OCI-LY3 (cell line): ENCODE measurements at regions not wholly inside any gene's neighbourhood (a gene's known extent, or its start where the extent isn't known, plus 50 kb on each side); places are given as distances from the start of the nearest gene placed in this dataset.

ENCODE experiments used
- H2AFZ ChIP-seq: fragments of 200-600, 300-600 bp; shearing (Covaris generic); 2 replicates; pipeline ENCODE4 v1.6.0; 2014; ENCODE audit warnings: antibody characterized with exemption, low read depth, low read length
- H3K27ac ChIP-seq: fragments of 200-600, 300-600 bp; sonication (generic); 2 replicates; pipeline ENCODE4 v1.5.1; 2014; ENCODE audit warnings: mild to moderate bottlenecking, low read length, moderate library complexity, mixed read lengths
- H3K27me3 ChIP-seq: fragments of 200-600, 300-600 bp; sonication (generic); 2 replicates; pipeline ENCODE4 v1.6.1; 2014; ENCODE audit warnings: low read depth, low read length, mixed read lengths
- H3K36me3 ChIP-seq: fragments of 200-600, 300-600 bp; sonication (generic); replicated peaks from 2 replicates; pipeline ENCODE3; 2014; ENCODE audit warnings: low read depth, low read length, mixed read lengths
- H3K4me1 ChIP-seq: fragments of 300-600, 200-600 bp; sonication (generic); 2 replicates; pipeline ENCODE4 v1.6.1; 2014; ENCODE audit warnings: low read length, mixed read lengths
- H3K4me2 ChIP-seq: fragments of 200-600, 300-600 bp; sonication (generic); 2 replicates; pipeline ENCODE4 v1.6.1; 2014; ENCODE audit warnings: low read length, mixed read lengths
- H3K4me3 ChIP-seq: fragments of 300-600, 200-600 bp; sonication (generic); 2 replicates; pipeline ENCODE4 v1.5.1; 2014; ENCODE audit warnings: antibody characterized with exemption, mild to moderate bottlenecking, low read length, moderate library complexity
- H3K79me2 ChIP-seq: fragments of 300-600, 200-600 bp; shearing (Covaris generic); 2 replicates; pipeline ENCODE4 v1.6.1; 2014; ENCODE audit warnings: mild to moderate bottlenecking, low read length, mixed read lengths
- H3K9ac ChIP-seq: fragments of 300-600, 200-600 bp; shearing (Covaris generic); 2 replicates; pipeline ENCODE4 v1.6.0; 2014; ENCODE audit warnings: mild to moderate bottlenecking, low read length, moderate library complexity
- H3K9me3 ChIP-seq: fragments of 200-600, 300-600 bp; shearing (Covaris generic); 2 replicates; pipeline ENCODE4 v1.6.1; 2014; ENCODE audit warnings: low read length, mixed read lengths; ENCODE audit not compliant: insufficient read depth
- H4K20me1 ChIP-seq: fragments of 200-600, 300-600 bp; sonication (generic); 2 replicates; pipeline ENCODE4 v1.6.1; 2016; ENCODE audit warnings: low read length, mixed read lengths; ENCODE audit not compliant: insufficient read depth
- EZH2phosphoT487 ChIP-seq: fragments of 200-600 bp; shearing (Covaris generic); IDR thresholded peaks from 2 replicates; pipeline ENCODE4 v1.6.1; 2018; ENCODE audit warnings: antibody characterized with exemption, mixed run types, low read depth
- TF ChIP-seq, protein P1 (sequence below): fragments of 200-600, 300-600 bp; sonication (generic); IDR thresholded peaks from 2 replicates; pipeline ENCODE4 v1.5.1; 2014; ENCODE audit warnings: antibody characterized with exemption, low read length, low read depth

DNA sequence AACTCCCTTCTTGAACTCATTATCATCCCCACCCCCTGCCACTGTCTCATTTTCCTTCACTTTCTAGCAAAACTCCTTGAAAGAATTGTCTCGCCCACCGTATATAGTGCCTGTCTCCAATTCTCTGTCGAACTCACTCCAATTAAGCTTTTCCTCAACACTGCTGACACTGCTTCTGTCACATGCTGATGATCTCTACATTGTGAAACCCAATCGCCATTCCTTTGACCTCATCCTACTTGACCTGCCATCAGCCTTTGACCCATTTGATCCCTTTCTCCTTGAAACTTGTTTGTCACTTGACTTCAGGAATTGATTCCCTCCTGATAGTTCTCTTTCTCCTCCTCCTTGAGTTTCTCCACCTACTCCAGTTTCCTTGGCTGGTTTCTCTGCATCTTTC lies 54.8 kb downstream of the CCDC71L start:
- no peak overlapping the region for H3K9ac ChIP-seq
- no peaks in the 10 kb centered on the region for H3K79me2 ChIP-seq
- TF ChIP-seq, protein P1, sequence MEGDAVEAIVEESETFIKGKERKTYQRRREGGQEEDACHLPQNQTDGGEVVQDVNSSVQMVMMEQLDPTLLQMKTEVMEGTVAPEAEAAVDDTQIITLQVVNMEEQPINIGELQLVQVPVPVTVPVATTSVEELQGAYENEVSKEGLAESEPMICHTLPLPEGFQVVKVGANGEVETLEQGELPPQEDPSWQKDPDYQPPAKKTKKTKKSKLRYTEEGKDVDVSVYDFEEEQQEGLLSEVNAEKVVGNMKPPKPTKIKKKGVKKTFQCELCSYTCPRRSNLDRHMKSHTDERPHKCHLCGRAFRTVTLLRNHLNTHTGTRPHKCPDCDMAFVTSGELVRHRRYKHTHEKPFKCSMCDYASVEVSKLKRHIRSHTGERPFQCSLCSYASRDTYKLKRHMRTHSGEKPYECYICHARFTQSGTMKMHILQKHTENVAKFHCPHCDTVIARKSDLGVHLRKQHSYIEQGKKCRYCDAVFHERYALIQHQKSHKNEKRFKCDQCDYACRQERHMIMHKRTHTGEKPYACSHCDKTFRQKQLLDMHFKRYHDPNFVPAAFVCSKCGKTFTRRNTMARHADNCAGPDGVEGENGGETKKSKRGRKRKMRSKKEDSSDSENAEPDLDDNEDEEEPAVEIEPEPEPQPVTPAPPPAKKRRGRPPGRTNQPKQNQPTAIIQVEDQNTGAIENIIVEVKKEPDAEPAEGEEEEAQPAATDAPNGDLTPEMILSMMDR = no peak
- no peak for TF ChIP-seq EZH2phosphoT487
- H3K27ac ChIP-seq = no peak overlapping the region
- H4K20me1 ChIP-seq = no peaks in the 10 kb centered on the region
- H2AFZ ChIP-seq = no peak overlapping the region
- no peaks in the 10 kb centered on the region for H3K9me3 ChIP-seq
- no peaks in the 10 kb centered on the region for H3K36me3 ChIP-seq
- peaks cover 34% of the 10 kb centered on the region for H3K4me1 ChIP-seq
- H3K27me3 ChIP-seq = no peaks in the 10 kb centered on the region
- no peak overlapping the region for H3K4me2 ChIP-seq
- H3K4me3 ChIP-seq = no peak overlapping the region

DNA sequence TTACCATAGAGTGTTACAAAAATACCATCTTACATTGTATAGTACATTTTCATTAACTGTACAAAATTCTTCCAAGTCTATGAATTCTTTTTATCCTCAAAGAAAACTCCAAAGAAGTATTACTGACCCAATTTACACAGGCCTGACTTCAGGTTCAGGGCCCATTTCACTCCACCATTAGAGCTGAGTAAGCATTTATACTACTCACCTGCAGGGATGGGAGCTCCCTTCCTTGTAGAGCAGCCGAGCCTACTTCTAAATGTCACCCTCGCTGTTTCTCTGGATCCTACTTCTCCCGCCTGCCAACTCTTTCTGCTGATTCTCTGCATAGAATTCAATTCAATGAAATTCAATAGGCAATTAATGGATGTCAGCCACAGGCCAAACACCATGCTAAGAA lies 56.0 kb downstream of the CCDC71L start:
- H3K4me2 ChIP-seq = no peak overlapping the region

DNA sequence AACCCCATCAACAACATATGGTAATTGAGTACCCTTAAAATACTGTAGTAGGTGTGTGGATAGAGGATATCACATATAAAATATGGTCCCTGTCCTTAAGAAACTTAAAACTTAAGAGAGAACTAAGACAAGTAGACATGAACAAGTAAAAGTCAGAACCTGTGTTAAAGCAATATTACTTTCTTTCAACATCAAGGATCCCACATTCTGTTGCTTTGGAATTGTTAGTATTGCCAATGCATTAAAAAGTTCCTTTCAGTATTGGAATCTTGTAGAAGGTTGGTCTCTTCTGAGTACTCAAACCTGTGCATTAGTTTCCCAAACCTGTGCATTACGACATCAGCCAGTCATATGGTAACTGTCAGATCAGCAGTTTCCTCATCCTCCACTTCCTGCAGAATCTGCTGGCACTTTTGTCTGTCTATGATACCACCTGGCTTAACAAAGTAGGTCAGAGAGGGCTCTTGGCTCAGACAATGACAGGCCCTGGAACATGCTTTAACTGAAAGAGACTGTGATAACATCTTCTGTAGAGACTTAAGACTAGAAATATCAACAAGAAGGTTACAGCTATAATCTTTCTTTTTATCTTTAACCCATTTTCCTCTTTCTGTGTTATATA lies 56.5 kb downstream of the CCDC71L start:
- H4K20me1 ChIP-seq = no peaks in the 10 kb centered on the region

More for the DNA sequence above, 56.0 kb downstream of the CCDC71L start:
- Histone ChIP-seq H3K9ac (no peak overlapping the region), H4K20me1 (no peaks in the 10 kb centered on the region), H3K27me3 (no peaks in the 10 kb centered on the region), H3K4me3 (no peak overlapping the region), H3K9me3 (no peaks in the 10 kb centered on the region), H2AFZ (no peak overlapping the region), H3K79me2 (no peaks in the 10 kb centered on the region), H3K4me1 (peaks cover 34% of the 10 kb centered on the region), H3K36me3 (no peaks in the 10 kb centered on the region), H3K27ac (no peak overlapping the region)
- TF ChIP-seq, protein P1 = no peak
- no peak for TF ChIP-seq EZH2phosphoT487

DNA sequence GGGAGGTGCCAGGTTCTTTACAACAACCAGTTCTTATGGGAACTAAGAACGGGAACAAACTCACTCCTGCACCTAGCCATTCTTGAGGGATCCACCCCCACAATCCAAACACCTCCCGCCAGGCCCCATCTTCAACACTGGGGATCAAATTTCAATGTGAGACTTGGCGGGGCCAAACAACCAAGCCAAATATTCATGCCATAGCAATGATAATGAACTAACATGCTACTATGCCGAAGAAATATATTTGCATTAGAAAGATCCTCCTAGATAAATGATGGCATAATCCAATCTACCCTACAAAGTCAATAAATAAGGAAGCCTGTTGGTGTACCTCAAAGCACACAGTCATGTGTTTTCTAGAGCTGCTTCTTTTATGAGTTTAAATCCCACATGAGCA lies 57.6 kb downstream of the CCDC71L start:
- H3K36me3 ChIP-seq = no peaks in the 10 kb centered on the region
- no peaks in the 10 kb centered on the region for H3K27me3 ChIP-seq
- H2AFZ ChIP-seq = no peak overlapping the region
- peaks cover 38% of the 10 kb centered on the region for H3K4me1 ChIP-seq
- no peak overlapping the region for H3K9ac ChIP-seq
- no peaks in the 10 kb centered on the region for H3K9me3 ChIP-seq
- TF ChIP-seq, protein P1 = no peak
- no peak for TF ChIP-seq EZH2phosphoT487
- H3K79me2 ChIP-seq = no peaks in the 10 kb centered on the region
- H3K4me3 ChIP-seq = no peak overlapping the region
- no peak overlapping the region for H3K4me2 ChIP-seq
- H4K20me1 ChIP-seq = no peaks in the 10 kb centered on the region
- no peak overlapping the region for H3K27ac ChIP-seq

More for the DNA sequence above, 56.5 kb downstream of the CCDC71L start:
- H3K4me1 ChIP-seq = peaks cover 34% of the 10 kb centered on the region
- no peaks in the 10 kb centered on the region for H3K79me2 ChIP-seq
- no peak overlapping the region for H3K4me3 ChIP-seq
- H3K4me2 ChIP-seq = peak overlapping the region; percentile 18
- H3K27ac ChIP-seq = no peak overlapping the region
- H3K9ac ChIP-seq = no peak overlapping the region
- no peak for TF ChIP-seq EZH2phosphoT487
- TF ChIP-seq, protein P1 = no peak
- no peaks in the 10 kb centered on the region for H3K36me3 ChIP-seq
- H3K27me3 ChIP-seq = no peaks in the 10 kb centered on the region
- no peaks in the 10 kb centered on the region for H3K9me3 ChIP-seq
- H2AFZ ChIP-seq = no peak overlapping the region
